NCI-H1417 (cell line): ENCODE measurements at regions not wholly inside any gene's neighbourhood (a gene's known extent, or its start where the extent isn't known, plus 50 kb on each side); places are given as distances from the start of the nearest gene placed in this dataset.

Experiments
- DNase-seq, 3 experiments: peaks; one replicate each; lab custom pipeline; 2025; lab: John Stamatoyannopoulos, UW

DNA sequence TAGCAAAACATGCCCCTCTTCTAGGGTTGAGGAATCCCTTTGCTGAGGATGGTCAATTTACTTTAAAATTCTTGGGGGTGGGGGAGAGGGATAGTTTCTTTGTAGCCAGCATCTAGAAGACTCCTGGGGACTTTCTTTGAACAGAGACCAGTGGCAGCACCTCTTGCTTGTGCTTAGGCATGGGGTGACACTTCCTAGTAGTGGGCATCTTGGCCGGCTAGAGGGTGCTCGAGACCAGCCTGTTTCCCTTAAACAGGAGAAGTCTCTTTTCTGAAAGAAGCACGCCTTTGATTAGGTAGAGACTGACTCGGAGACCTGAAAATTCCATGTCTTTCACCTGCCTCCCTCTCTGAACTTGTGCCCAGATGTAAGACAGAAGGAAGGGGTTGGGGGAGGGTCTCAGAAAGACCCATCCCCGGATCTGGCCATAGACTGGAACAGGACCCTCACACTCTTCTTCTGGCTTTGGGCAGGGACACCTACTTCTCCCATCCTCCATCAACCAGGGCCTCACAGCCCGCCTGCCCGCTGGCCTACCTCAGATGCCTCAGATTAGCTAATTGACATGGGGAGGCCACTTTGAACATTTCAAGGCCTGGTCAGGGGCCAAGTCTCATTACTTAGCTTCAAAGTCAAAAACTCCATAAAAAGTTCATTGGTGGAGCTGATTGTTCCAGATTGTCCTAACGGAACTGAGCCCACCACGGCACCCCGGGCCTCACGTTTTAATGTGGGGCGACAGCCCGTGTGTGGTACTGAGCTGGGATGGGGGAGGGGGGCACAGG, 172.2 kb downstream of the CDC5L start:
- no peak for DNase-seq

DNA sequence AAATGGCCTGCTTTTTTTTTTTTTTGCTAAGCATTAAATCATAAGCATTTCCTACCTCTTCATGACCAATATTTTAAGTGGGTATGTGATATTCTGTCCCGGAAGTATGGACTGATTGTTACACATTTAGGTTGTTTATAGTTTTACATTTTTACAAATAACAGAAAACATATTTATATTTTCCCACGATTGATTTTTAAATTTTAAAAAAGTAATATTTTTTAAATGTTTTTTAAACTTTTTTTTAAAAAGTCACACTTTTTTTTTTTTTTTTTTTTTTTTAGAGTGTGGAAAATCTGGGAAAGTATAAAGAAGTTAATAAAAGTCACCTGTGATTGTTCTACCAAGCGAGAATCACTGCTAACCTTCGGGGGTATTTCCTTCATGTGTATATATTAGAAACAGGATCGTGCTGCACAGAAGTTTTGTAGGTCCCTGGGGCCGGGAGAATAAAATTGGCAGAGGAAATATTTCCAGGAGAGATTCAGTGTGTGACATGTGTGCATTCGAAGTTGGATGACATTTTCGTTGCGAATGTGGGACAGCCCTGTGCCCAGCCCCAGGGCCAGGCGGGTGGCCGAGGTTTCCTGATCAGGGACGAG, 173.1 kb downstream of the CDC5L start:
- no peak for DNase-seq

DNA sequence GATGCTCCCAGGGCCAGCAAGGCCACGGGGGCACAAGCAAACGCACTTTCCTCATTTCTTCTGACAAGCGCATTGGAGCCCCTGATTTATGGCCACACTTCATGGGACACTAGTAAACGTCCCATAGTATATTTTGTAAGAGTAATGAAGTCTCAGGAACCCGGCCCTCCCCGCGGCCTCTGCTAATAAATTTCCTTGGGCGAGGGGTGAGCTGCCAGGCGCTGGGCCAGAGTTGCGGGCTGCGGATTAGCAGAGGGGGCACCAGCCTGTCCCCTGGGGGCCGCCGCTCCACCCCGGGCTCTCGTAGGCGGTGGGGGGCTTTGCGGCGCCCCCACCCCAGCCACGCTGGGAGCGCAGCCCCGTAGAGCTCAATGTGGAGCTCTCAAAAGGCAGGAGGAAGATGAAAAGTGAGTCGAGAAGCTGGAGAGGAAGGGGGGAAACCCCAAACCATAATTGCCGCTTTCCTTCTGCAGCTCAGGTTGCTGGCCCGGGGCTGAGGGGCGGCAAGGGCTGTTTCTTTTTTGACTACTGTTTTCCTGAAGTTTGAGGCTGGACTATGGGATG, 173.6 kb downstream of the CDC5L start:
- DNase-seq = no peak

DNA sequence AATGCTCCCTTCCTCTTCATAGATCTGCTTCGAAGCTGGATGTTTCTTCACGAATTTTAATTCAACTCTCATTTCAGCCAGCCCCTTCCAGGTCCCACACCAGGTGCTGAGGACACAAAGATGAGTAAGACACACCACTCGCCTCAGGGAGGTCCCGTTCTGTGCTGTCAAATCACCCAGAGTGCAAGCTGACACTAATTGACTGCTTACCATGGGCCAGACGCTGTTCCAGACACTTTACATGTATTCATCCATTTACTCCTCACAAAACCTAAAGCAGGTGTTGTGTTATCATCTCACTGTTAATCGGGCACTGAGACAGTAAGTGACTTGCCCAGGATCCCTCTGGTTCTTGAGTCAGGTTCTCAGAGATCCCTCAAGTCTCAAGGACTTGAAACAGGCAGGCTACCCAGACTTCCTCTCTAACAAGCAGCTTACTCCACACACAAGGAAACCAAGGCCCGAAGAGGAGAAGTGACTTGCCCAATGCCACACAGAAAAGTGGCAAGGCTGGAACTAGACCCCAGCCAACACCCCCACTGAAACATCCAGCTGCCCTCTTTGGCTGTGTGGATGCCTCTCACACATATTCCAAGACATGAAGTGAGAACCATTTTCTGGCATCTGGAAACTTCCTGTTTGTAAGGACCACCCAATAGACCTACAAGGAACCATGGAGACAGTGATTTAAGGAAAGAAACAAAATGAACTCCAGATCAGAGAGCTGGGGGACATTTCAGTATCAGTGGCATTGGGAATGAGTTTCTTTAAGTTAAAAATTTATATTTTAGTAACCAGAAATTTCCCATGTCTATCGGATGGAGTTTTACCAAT, 174.5 kb downstream of the CDC5L start:
- peak in 1 of 3 experiments; percentile 32 for DNase-seq

DNA sequence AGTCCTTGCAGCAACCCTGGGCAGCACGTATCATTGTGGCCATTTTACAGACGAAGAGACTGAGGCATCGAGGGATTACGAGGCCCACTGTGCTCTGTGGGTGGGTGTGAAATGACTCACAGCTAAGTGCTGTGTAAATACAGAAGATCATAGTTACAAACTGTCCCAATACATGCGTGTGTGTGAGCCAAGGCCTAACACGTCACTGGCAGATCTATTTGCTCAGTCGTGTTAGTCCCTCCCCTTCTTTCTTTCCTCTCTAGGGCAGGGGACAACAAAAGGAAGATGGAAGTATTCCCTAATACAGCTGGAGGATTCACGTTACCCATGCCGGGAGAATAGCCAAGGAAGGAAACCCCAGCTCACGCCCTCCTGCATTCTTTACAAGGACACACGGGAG, 175.9 kb downstream of the CDC5L start:
- no peak for DNase-seq

DNA sequence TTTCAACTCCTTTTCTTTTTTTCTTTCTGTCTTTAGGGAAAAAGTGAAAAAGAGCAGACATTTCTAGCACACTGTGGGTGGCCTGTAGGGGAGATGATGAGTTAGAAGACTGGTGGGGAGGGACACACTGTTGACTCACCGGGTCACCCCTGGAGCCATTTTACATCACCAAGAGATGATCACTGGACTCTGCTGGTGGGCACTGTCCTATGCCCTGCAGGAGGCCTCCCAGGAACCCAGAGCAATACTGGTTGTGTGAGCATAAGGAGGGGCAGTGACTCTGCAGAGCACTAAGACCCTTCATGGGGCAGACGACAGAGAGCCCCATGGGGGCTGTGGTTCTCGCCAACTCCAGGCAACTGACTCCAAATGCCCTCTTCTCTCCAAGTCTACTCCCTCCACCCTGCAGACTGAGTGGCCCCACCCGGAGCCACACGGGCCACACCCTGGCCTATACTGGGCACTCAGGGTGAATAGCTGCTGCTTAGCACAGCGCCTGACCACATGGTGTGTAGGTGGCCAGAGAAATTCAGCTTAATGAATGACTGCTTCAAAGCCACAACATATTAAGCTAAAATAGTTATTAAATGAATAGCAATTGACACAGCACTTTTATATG, 177.5 kb downstream of the CDC5L start:
- DNase-seq = no peak

DNA sequence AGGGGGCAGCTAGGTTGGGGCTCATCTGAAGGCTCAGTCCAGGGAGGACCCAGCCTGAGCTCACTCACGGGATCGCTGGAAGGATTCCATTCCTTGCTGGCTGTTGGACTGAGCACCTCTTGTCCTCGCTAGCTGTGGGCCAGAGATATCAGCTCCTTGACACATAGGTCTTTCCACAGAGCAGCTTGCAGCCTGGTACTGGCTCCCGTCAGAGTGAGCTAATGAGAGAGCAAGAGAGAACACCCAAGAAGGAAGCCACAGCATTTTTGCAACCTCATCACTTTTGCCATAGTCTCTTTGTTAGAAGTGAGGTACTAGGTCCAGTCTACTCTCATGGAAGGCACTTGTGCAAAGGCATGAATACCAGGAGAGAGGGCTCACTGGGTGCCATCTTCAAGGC, 179.9 kb downstream of the CDC5L start:
- no peak for DNase-seq

DNA sequence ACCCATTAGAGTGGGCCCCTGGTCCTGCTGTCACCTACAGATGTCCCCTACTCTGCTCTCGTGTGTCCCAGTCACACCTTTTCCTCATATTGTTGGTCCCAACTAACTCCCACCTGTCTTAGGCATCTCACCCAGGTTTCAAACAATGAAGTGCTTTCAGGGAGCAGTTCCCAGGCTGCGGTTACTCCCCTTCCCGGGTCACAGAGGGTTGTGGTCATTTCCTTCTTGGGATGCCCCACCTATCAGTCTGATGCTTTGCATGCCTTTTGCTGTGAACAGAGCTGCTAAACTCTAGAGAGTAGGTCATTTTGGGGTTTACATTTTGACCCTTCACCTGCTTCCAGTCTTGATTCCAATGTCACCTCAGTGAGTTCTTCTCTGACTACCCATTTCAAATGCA, 181.6 kb downstream of the CDC5L start:
- DNase-seq = no peak

DNA sequence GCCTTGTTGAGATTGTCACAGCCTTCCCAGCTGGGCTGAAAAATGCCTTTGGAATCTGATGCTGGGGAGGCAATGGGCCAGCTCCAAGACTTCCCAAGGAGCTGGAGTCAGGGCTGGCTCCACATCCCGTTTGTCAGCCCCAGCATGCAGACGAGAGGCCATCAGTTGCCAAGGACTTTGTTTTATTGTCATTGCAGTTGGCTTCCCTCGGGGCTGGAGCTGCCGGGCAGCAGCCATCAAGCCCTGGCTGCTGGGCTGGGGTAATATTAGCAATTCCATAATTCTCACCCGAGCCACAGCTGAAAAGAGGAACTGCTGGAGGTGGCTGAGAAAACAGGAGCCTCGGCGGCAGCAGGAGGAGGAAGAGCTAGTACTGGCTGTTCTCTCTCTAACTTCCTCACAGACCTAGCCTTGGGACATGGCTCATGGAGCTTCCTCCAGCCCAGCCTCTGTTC, 182.5 kb downstream of the CDC5L start:
- no peak for DNase-seq

DNA sequence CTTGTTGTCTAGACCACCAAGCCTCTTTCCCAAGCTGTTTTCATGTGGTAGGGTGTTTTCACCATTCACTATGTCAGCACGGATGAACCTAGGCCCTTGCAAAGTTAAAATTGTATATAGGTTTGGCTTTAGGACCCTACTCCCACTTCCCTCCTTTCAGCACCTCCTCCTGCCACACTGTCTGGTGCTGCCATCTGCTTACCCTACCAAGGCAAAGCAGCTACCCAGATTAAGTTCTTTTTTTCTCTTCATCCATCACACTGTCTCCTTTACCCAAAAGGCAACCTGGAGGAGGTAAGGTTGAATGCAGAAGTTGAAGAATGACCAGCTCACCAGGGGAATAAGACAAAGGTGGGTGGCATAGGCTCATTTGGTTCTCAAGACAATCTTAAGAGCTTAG, 184.0 kb downstream of the CDC5L start:
- no peak for DNase-seq

DNA sequence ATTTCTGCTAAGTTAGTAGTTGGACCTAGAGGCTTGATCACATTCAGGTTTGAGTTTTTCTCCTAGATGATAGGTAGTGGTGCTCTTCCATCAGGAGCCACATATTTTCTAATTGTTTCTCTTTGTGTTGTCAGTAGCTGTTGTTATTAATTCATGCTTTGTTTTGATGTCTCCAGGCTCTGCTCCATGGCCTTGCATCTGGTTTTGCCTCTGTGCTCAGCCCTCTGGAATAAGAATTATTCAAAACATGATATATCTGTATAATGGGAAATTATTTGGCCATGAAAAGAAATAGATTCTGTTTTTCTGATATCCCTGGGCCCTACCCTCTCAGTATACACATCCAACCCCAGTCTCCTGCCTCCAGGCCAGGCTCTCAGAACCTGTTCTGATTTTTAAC, 184.8 kb downstream of the CDC5L start:
- no peak for DNase-seq

DNA sequence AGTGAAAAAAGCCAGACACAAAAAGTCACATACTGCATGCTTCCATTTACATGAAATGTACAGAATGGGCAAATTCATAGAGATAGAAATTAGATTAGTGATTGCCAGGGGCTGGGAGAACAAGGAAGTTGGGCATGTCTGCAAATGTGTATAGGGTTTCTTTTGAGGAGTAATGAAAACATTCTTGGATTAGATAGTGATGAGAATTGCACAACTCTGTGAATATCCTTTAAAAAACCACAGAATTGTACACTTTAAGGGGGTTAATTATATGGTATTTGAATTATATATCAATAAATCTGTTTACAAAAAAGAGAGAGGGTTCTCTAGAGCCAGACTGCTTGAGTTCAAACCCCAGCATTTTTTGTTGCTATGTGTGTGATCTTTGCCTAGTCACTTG, 188.1 kb downstream of the CDC5L start:
- DNase-seq = no peak

DNA sequence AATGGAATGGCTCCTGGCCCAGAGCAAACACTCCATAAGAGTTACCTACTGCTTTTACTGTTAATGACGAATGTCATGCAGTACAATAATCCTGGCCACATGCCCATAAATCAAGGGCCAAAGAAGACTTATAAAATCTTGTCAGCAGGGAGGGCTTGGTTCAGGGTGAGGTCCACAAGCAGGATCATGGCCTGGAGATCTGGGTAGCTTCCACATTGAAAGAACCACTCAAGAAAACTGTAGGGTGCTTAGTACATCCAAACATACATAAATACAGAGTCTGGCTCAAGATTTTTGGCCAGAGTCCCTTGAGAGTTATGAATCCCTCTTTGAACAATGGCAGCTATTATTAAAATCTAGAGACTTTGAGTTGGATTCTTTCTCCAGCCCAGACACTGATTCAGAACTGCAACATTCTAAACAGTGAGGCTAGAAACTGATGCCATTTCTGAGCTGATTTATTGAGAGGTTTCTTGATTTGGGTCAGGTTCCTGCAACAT, 188.7 kb downstream of the CDC5L start:
- no peak for DNase-seq

DNA sequence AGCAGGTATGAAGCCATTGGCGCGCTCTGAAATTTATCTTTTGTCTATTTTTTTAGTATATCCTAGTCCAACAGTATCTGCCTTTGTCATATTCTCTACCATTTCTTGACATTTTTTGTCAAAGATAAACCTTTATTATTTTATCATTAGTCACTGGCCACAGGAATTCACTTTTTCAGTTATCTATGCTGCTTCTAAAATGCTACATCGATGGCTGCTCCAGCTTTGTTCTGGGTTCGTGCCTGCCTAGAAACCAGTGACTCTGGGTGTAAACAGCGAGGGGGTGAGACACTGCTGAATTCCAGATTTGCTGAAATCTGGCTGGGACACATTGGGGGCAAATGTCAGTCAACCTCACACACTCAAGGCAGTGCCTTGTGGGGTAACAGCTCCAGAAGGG, 193.4 kb downstream of the CDC5L start:
- no peak for DNase-seq

DNA sequence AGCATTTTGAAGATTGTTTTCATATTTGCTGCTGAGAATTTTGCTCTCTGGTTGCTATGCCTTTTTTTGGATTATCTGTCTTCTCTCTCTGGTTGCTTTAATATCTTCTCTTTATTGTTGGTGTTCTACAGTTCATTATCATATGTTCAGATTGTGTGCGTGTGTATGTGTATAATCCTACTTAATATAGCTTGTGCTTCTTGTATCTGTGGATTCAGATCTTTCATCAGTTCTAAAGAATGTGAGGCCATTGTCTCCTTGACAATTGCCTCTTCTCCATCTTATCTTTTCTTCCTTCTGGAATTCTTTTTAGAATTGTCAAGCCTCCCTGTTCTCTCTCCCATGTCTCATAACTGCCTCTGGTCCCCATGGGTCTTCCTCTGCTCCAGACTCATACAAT, 195.4 kb downstream of the CDC5L start:
- DNase-seq = no peak

DNA sequence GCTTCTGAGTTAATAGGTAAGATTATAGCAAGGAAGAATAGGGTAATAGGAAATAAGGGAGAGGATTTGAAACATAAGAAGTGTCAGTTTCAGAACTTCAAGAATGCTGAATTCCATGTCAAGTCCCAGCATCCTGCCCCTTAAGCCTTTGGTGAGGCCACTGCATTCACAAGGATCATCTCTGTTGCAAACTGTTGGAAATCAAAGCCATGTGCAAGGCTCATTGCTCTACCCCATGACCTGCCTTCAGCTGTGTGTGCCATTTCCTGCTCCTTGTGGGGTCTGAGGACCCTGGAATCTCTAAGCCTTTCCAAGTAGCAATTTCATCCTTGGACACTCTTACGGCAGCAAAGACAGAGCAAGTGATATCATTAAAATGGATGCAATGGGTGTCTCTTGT, 203.0 kb downstream of the CDC5L start:
- no peak for DNase-seq

DNA sequence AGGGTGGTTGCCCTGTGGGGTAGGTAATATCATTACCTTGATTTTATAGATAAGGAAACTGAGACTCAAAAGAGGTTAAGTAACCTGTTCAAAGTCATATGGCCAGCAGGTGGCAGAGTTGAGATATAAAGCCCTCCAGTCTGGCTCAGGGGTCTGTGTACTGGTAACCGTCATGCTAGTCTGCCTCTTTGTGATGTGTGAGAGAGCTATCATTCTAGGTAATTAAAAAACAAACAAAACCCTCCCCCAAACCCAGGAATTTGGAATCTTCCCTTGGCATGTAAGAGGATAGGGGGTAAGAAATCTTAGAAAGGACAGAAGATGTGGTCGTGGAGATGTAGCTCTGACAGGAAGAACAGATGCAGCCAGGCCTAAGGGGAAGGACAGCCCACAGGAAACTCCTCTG, 206.0 kb downstream of the CDC5L start:
- peak; percentile 15 to 82 (median 43) for DNase-seq

DNA sequence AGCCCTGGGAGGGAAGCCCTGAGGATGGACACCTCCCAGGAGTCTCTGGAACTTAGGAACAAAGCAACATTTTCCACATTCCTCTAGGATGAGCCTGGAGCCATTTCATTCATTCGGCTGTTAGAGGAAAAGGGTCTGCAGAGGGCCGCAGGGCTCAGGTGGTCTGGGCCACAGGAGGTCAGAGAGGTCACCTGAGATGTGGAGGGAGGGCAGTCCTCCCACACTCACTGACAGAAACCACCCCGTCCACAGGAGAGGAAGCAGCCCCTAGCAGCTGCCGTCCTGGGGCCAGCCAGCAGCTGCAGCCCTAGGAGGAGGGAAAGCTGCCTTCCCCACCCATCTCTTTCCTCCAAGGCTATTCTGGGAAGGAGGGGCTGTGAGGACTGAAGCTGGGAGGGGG, 207.0 kb downstream of the CDC5L start:
- DNase-seq = no peak

DNA sequence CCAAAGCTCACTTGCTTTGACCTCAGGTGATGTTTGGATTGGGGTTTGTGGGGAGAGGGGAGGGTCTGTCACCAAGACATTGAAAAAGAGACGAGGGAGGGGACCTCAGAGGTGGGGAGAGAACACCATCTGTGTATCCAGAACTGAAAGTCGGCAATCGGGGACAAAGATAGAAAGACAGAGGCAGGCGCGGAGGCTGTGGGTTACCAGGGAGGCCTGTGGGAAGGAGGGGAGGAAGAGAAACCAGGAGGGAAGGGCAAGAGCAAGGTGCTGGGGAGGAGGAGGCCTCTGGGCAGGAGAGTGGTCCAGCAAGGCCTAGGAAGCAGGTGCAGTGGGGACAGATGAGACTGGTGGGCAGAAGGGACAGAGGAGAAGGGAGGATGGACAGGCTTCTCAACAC, 211.2 kb downstream of the CDC5L start:
- no peak for DNase-seq

DNA sequence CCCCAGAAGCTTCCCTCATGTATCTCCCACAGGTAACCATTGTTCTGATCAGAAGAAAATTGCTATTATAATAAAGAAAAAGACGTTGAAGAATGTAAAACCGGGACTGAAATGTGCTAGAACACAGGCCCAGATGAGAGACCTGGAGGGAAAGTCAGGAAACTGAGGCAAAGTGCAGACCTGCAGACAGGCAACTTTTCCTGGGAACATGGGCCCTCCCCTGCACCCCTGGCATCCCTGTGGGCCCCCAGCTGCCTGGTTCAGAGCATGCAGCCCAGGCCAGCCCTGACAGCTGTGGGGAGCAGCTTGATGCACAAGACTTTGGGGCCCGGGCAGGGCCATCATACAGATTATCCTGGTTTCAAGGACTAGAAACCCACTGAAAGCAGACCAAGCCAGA, 212.2 kb downstream of the CDC5L start:
- no peak for DNase-seq

DNA sequence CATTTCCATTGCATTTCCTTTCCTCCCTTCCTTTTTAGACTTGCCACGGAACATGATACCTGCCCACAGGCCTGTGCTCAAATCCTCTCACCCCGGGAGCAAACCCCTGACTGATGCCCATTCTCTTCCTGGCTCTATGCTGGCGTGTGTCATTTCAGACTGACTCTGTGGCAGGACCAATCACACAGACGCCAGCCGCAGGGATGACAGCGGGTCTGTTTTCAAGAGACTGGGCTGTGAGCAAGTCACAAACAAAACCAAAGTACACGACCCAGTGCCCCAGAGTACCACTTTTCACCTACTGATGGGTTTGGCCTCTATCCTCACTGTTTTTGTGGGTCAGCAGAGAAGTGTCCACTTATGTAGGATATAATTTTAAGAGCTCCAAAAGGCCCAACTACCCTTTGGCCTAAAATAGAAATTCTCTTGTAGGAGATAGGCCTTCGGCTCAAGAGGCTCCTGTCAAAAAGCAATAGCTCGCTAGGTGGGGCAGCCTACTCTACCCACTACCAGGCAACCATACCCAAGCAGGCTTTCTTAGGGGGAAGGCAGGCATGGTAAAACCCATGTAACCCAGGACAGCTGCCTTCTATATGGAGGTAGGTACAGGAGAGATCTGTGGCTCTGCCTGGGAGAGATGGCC, 215.7 kb downstream of the CDC5L start:
- DNase-seq = no peak

DNA sequence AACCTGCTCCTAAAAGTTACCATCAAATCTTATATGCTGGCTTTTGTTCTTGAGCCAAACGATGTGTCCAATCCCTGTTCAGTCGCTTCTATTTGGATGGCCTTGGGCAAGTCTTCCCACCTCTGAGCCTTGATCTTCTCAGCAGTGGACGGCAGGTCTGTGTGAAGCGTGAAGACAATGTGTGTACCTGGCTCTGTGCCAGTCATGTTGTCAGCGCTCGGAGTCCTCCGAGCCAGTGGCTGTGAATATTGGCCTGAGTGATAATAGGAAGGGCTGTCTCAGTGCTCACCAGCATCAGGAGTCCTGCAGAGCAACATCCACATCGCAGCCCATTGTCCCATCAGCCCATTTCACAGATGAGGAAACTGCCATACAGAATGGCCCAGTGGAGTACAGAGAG, 219.0 kb downstream of the CDC5L start:
- DNase-seq = no peak
